Activated CD8-positive, alpha-beta memory T cell treated with anti-CD3 and anti-CD28 coated beads for 36 hours (primary cell): ENCODE measurements at regions not wholly inside any gene's neighbourhood (a gene's known extent, or its start where the extent isn't known, plus 50 kb on each side); places are given as distances from the start of the nearest gene placed in this dataset.

Experiments used
- CTCF ChIA-PET: fragments of 350-600 bp; sonication (Branson Sonifier 250); formaldehyde crosslinking; loops from one replicate; lab custom pipeline; 2021; ENCODE audit warnings: antibody characterized with exemption; lab: Charles Lee
- POLR2A ChIA-PET: fragments of 350-600 bp; sonication (Branson Sonifier 250); formaldehyde crosslinking; loops from one replicate; lab custom pipeline; 2021; ENCODE audit warnings: antibody characterized with exemption; lab: Charles Lee

DNA sequence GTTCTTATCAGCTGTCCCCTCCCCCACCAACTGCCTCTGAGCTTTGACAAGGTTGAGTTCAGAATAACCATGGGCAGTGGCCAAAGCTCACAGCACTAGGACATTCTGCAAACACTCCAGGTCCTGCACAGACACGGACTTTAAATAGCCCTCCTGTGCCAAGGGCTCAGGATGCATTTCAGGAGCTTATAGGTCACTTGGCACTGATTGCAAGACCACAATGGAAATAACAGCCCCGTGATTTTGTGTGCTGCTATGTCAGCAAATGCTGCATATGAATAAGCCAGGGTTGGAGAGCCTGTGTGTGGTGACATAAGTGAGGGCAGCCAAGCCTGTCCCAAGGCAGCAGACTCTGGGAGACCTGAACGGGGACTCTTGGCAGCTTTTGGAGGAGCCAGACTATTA is 150.7 kb downstream of the DMRT2 start:
- POLR2A ChIA-PET: no interaction called here
- CTCF ChIA-PET: interaction anchor here (0.6 kb wide), 1 partner anchor 1276 kb away, joined by 3 read pairs; no protein-coding TSS in a partner anchor

DNA sequence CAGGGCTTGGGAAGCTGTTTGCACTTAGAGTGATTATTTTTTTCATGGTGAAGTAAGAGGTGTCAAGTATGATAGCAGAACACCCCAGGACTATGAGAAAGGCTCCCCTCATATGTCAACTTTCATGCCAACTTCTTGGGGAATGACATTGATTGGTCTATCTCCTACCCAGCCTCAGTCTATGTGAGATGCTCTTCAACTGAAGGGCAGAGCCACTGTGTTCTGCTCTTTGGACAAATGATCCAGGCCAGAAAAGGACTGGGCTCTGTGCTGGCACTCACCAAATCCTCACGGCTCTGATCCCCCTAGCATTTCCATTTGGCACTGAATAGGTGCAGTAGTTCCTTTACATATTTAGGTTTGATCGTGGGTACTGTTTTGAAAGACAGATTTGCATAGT is 151.1 kb downstream of the DMRT2 start:
- CTCF ChIA-PET: no interaction called here
- POLR2A ChIA-PET: no interaction called here

DNA sequence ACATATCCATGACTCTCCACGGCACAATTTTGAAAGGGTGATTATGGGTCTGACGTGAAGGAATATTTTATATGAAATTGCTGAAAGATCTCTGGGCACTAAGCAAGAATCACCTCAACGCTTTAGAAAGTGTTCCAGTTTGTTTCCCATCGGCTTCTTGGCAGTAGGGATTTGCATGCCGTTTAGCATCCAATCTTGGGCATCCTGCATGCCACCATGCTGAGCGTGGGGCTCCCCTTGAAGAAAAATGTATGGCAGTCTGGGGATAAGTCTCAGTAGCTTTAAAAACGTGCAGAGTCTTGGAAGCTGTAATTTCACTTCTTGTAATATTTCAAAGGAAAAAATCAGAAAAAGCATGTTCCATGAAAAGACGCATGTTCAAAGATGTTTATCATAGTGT is 151.7 kb downstream of the DMRT2 start:
- CTCF ChIA-PET: no interaction called here
- POLR2A ChIA-PET: no interaction called here

DNA sequence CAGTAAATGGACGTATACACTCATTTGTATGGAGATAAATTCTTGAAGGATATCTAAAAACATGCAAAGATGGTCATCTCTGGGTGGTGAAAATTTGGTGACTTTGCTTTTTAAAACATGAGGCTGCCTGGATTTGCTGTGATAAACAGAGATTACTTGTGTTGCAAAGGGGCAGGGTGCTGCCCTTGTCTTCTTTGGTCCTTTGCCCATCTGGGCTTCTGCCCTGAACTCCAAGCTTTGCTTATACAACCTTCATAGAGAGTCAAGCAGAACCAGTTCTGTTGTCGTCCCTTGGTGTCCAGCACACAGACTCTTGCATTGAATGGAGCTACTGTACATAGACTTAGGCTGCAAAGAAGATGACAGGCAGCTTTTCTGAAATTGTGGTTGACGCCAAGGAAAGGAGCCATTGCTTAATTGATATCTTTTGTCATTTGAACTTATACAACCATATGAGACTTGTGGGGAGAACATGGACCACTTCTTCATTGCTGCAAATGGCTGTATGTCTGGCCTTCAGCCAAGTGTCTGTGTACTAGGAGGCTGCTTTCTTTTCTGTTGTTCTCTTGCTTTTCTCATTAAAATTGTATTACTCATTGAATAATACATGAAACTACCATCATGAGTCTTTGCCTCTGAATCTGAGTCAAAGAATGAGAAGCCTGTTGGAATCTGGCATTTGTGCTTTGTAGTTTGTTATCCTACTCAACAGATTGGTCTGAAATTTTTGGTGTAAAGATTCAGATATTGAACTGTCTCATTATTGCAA is 152.5 kb downstream of the DMRT2 start:
- CTCF ChIA-PET: no interaction called here
- POLR2A ChIA-PET: no interaction called here

DNA sequence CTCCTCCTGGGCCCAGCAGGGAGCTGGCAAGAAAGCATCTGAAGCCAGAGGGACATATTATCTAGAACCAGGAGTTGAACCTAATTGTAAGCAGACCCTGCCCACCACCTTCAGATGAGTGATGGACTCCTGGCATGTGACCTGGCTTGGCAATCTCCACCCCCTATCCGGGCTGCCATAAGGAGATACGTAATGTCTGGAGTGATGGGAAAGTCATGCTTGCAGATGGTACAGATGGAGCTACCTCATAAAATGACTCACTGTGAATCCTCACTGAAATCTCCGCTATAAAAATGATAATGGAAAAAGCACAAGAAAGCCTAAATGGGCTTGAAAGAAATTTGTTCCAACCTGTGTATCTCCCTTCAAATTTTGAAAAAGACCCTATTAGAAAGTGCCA is 157.5 kb downstream of the DMRT2 start:
- ChIA-PET POLR2A (no interaction called here), CTCF (no interaction called here)

DNA sequence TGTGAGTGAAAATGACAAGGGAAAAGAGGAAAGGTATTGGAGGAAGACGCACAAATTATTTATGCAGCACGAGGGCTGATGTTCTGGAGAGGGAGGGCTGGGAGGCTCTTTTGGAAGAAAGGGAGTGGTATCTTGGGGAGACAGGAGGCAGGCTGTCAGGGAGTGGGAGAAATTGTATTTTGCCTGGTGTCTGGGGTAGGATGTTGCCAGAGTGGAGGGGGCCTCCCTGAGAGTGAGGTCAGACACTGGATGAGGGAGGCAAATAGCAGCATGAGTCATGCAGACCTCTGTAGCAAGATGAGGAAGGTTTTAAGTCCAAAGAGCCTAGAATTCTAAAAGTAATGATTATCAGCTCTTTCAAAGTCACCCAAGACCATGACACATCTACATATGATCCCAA is 158.0 kb downstream of the DMRT2 start:
- ChIA-PET CTCF (no interaction called here), POLR2A (no interaction called here)

DNA sequence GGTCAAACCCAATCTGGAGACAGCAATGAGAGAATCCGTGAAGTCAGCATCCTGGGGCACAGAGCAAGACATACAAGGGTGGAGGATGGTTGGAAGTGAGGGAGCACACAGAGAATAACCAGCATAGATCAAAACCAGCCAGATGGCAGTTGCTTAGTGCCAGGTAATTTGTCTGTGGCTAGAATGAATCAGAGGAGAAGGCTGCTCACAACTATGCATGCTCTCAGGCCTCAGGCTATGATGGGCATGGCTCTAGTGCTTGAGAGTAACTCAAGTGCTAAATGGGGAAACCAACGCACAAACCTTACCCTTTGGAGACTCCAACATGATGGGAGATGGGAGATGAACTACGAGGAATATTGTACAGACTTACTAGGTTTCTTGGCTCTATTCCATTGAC is 160.8 kb downstream of the DMRT2 start:
- CTCF ChIA-PET: no interaction called here
- POLR2A ChIA-PET: no interaction called here

DNA sequence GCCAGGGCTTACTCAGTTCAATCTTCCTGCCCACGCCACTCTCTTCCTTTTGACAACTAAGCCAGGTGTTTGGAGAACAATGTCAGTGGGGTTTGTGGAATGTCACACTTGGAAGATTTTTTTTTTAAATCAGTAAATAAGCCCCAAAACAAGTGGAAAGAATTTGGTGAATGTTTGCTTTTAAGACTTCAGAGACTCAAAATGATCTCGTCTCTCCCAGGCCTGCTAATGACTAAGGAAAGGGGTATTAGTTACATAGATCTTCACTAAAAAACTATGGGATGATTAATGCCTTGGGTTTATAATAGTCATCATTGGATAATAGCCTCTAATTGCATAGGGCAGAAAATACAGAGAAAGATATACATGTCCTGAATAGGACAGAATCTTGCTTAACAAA is 166.4 kb downstream of the DMRT2 start:
- POLR2A ChIA-PET: no interaction called here
- CTCF ChIA-PET: no interaction called here

DNA sequence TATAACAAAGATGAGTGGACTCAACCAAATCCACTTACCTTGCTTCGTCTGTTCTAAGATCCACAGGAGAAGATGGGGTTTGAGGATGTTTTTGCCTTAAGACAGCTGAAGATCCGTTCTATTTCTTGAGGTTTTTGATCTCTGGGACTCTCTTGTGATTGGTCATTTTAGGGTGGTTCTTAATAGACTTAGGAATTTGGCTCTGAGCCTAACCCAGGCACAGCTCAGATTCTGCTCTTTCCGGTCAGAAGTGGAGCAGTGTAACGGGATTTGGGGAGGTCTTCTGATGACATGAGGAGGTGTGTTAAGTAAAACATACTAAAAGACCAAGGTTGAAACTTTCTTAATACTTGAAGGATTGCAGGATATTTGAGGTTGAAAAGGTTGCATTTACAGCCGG is 166.9 kb downstream of the DMRT2 start:
- POLR2A ChIA-PET: no interaction called here
- CTCF ChIA-PET: no interaction called here

DNA sequence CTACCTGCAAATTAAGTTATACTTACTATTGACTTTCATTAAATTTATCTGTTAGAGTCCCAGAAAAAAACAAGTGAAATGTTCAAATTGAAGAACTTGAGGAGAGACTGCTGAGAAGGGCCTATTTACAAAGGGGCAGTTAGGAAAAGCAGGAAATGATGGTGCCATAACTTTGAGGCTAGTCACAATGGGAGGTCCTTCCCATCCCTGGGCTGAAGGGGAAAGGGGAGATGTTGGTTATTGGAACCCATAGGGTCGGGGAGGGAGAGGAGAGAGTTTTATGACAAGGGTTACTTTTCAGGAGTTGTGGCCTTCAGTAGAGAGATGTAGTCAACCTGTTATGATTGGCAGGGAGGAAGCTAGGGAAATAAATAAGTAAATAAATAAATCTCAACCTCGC is 169.1 kb downstream of the DMRT2 start:
- ChIA-PET POLR2A (no interaction called here), CTCF (no interaction called here)

DNA sequence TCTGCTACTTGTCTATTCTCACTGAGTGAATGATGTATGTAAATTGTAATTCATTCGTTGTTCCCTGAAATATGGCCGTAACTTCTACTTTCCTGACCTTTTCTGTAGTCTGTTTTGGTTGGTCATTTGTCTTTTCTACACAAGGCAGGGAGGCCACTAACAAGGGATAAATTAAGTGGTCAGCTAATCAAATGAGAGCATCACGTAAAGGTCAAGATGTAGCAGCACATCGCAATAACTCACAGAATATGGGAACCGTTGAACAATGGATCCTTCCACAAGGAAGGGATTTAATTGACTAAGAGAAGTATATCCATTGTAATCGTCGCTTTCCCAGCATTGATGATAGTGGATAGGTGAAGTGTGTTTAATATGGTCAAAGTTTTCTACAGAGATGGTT is 171.1 kb downstream of the DMRT2 start:
- POLR2A ChIA-PET: no interaction called here
- CTCF ChIA-PET: no interaction called here

DNA sequence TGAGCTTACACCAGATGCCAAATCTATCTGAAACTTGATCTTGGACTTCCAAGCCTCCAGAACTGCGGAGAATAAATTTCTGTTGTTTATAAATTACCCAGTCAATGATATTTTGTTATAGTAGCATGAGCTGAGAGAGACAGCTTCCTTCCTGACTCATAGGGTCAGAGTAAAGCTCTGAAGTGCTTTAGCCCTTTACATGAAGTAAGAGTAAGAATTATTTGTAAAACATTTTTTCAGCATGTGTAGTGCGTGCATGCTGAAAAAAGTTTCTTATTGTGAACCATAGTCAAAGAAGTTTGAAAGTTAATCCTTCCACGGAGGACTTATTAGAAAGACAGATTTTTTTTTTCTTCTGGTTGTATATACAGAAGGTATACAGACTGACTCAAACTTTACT is 172.4 kb downstream of the DMRT2 start:
- POLR2A ChIA-PET: no interaction called here
- CTCF ChIA-PET: no interaction called here

DNA sequence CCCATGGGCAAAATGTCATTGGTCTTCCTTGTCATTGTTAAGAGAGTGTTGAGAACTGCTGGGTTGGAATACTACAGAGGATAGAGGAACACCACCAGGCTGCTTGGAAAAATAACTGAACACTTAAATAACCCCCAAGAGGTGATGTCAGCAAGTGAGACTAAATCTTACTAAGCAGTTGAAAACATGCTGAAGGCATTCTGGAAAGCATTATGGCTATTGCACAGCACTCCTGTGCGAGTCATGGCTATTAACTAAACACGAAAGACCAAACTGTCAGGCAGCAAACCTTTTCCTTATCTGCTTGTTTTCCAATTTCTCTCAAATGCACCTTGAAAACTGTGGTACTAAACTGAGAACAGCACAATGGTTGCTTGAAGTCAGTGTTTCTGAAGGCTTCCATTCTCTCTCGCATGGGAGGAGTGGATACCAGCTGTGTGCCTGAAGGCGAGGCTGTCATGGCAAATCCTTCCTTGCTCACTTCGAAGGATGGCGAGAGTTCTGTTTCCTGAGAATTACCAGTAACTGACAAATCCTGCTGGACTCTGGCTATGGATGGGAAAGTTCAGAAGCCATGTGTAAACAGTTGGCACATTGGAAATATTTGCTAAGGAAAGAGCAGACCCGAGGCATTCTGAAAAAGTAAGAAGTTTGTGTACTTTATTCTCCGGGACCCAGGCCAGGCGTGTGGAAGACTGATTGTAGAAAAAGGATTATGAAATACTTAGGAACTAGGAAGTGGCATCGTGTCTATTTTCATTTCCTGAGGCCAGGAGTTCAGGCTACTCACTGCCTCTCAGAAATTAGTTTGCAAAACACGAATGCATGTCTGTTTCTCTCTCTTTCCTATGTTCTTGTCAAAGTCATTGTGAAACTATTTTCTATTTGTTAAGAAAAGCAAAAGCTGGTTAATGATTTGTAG is 182.1 kb downstream of the DMRT2 start:
- POLR2A ChIA-PET: no interaction called here
- CTCF ChIA-PET: no interaction called here

DNA sequence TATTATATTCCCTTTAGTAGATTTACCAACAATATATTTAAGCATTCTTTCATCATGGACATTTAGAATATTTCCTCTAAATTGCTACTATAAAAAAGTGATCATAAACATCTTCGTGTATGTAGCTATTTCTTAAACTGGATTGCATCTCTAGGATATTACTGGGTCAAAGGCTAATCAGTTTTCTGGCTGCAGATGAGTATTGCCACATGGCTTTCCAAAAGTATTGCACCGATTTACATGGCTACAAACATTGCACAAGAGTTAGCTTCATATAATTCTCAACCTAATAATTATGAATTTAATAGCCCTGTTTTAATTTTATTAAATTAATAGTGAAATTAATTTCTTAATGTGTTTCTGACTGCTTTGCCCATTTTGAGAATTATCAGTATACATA is 183.4 kb downstream of the DMRT2 start:
- ChIA-PET POLR2A (no interaction called here), CTCF (no interaction called here)

DNA sequence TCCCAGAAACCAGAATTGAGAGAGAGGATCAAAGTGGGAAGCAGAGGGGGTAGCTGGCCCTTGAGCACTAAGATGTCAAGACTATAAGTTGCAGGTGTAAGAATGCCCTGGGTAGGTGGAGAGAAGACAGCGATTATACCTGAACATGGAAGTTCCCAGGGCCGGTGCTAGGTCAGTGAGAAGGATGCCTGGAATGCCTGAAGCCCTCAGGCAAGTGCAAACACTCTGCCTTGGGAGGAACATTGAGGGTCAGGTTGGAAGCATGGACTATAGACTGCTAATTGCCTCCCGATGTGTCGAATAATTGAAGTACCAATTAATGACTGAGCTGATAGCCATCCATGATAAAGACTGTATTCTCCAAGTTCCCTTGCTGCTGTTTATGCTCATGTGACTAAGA is 185.5 kb downstream of the DMRT2 start:
- CTCF ChIA-PET: no interaction called here
- POLR2A ChIA-PET: no interaction called here

DNA sequence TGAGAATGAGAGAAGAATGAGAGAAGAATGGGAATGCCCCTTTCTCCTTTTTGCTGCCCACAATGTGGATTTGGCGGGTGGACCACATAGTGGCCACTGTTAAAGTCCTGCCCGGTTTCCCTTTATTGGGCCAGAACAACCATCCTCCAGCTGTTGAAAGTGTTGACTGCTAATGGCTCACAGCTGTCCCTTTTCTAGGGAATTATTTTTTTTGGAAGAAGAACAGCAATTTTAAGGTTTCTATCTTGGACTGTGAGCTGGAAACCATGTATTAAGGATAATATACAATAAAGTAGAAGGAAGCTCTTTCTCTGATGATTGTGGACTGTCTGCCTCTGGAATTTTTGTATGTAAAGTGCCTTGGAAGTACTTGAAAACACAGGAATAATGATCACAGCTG is 185.9 kb downstream of the DMRT2 start:
- ChIA-PET CTCF (no interaction called here), POLR2A (no interaction called here)

DNA sequence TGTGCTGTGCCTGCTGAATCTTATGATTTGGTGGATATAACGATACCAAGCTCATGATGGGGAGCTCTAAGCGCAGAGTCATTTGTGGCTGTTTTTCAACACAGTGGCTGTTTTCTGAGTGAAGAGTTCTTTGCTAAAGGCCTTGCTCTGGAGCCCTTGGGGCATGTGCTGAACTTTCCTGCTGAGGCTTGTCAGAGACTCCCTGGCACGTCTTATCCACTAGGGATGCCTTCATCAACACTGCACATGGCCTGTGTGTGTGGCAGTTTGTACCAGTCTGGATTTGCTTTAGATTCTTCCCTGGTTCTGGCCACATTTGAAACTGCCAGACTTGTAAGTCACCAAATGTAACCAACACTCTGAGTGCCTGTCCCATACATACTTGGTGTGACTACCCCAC is 188.2 kb downstream of the DMRT2 start:
- POLR2A ChIA-PET: no interaction called here
- CTCF ChIA-PET: no interaction called here

DNA sequence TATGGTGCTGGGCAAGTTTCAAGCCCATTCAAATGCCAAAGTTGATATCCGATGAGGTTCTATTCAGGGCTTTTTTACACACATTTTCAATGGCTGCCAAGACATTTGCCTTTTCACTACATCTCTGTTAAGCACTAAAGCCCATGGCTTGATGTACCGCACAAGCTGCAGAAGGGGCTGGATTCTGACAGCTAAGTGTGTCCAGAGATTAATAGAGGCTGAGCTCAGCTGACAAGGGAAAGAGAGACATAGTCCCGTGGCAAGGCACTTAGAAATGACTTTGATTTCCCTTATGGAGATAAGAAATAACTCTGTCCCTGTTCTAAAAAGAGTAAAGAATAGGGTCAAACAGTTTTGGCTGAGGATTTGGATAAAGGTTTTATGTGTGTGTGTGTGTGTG is 198.6 kb downstream of the DMRT2 start:
- CTCF ChIA-PET: no interaction called here
- POLR2A ChIA-PET: no interaction called here

DNA sequence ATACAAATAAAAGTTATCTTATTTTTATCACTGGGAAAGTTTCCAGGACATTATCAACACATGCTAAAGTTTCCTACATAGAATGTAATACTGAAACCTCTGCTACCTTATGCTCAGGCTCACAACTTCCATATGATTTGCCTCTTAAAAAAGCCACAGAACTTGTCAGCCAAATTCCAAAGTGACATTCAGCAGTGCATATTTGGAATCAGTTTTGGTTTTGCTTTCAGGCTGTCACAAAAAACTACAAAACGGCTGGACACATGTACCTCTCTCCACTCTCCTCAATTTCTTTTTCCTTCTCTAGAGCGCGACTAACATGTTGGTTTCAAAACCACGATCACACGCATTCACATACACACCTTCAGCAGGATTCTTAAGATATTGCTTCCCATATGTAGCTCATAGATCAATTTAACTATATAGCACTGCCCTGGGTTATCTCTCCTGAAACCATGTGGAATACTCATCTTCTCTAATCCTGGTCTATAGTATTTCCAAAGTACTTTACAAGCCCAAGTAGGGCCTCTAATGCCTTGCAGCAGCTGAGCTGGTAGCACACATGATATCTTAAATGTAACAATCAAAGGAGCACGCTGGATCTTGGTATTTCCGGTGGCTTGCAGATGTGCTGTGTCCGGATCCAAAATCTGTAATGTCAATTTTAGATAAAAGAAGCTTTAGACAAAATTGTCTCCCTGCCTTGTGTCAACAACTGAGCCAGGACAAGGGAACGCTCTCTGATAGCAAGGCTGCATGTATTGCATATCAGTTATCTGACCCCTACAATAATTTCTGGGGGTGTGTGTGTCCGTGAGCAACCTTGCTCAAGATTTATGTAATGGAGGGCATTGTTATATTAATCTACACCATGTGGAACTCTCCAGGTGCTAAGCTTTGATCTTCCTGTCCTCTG is 203.2 kb downstream of the DMRT2 start:
- ChIA-PET POLR2A (no interaction called here), CTCF (no interaction called here)

DNA sequence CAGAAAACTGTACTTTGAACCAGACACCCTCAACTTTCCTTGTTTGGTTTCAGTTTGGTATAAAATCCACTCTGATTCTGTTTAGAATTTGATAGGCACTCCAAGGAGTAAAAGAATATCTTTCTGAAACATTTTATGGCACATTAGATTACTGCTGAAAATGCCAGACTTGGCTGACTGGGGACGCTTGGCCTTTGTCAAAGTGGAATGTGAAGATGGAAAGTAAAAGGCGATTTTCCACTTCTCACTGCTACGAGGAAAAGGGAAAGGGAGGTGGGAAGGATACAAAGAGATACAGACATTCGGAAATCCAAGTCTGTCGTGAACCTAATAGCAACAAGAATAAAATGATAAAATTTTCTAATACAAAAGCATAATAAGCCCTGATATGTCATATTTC is 203.9 kb downstream of the DMRT2 start:
- POLR2A ChIA-PET: no interaction called here

More for the DNA sequence above, 203.9 kb downstream of the DMRT2 start:
- CTCF ChIA-PET: no interaction called here
